Immature natural killer cell (primary cell): ENCODE measurements at regions not wholly inside any gene's neighbourhood (a gene's known extent, or its start where the extent isn't known, plus 50 kb on each side); places are given as distances from the start of the nearest gene placed in this dataset.
A peak's percentile ranks its signal among the peaks of the same experiment; 100 is the strongest.
"Not testable (repeated sequence)": the region's sequence is repeated elsewhere in the genome, so short reads cannot be mapped to it uniquely, and the experiment has no call there.

Experiments
- DNase-seq, 3 donors: peaks; one replicate each; pipeline ENCODE4 v3.0.0; 2022; ENCODE audit warnings: mixed read lengths in 1 of 3
- H3K27ac Mint-ChIP-seq, 6 donors: one replicate each; pipeline ENCODE4 v1.8.0; 2020; ENCODE audit warnings: mixed read lengths in 6 of 6, mild to moderate bottlenecking in 5 of 6, inconsistent platforms in 4 of 6, moderate library complexity in 3 of 6
- H3K27me3 Mint-ChIP-seq, 3 donors: one replicate each; pipeline ENCODE4 v1.8.0; 2020 to 2021; ENCODE audit warnings: low read depth in 3 of 3, mild to moderate bottlenecking in 3 of 3, mixed read lengths in 3 of 3, moderate library complexity in 3 of 3, inconsistent platforms in 1 of 3
- H3K36me3 Mint-ChIP-seq, 3 donors: one replicate each; pipeline ENCODE4 v1.8.0; 2020; ENCODE audit warnings: mixed read lengths in 3 of 3, inconsistent platforms in 2 of 3, mild to moderate bottlenecking in 2 of 3
- H3K4me1 Mint-ChIP-seq, 2 donors: one replicate each; pipeline ENCODE4 v1.8.0; 2020; ENCODE audit warnings: inconsistent platforms in 2 of 2, mild to moderate bottlenecking in 2 of 2, mixed read lengths in 2 of 2, moderate library complexity in 1 of 2
- H3K4me3 Mint-ChIP-seq, 5 donors: one replicate each; pipeline ENCODE4 v1.8.0; 2020; ENCODE audit warnings: mild to moderate bottlenecking in 5 of 5, mixed read lengths in 5 of 5, inconsistent platforms in 3 of 5, moderate library complexity in 3 of 5
- H3K9me3 Mint-ChIP-seq, 6 donors: one replicate each; pipeline ENCODE4 v1.8.0; 2020; ENCODE audit warnings: mild to moderate bottlenecking in 6 of 6, mixed read lengths in 6 of 6, inconsistent platforms in 4 of 6, moderate library complexity in 3 of 6

DNA sequence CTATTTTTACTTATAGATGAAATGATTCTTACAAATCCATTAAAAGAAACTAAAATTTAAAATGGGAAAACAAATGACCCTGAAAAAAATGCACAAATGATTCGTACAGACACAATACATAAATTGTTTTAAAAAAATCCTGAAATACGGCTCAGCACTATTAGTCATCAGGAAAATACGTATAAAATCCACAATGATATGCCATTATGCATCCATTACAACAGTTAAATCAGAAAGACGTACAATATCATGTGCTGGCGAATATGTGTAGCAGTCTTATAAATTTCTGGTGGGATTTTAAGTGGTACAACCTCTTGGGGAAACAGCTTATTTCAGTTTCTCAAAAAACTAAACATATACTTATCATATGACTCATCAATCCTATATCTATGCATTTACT lies 600.1 kb upstream of the STEAP1 start:
- no peak overlapping the region for H3K27ac Mint-ChIP-seq
- no peak for DNase-seq
- H3K36me3 Mint-ChIP-seq, result peaks cover 0 to under 1% (median 0%) of the 10 kb centered on the region in 3 donors
- H3K9me3 Mint-ChIP-seq, result peaks cover 0 to 27% (median 5%) of the 10 kb centered on the region in 6 donors
- peaks cover 0 to 2% (median 0%) of the 10 kb centered on the region in 3 donors for H3K27me3 Mint-ChIP-seq
- H3K4me3 Mint-ChIP-seq, result no peak overlapping the region
- H3K4me1 Mint-ChIP-seq, result no peaks in the 10 kb centered on the region

DNA sequence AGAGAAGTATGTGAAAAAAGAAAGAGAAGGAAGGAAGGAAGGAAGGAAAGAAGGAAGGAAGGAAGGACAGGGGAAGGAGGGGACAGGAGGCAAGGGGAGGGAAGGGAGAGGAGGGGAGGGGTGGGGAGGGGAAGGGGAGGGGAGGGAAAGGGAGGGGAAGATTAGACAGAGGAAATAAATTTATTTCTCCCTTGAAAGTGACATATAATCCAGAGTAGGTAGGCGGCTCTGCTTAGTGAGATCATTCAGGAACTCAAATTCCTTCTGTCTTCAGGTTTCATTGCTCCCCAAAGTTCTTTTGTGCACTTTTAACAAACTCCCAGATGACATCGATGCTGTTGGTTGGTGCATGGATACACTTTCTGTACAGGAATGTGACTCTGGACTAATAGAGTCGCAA lies 594.7 kb upstream of the STEAP1 start:
- peaks cover 0 to 5% (median 0%) of the 10 kb centered on the region in 3 donors for H3K27me3 Mint-ChIP-seq
- H3K27ac Mint-ChIP-seq, result no peak overlapping the region
- no peaks in the 10 kb centered on the region for H3K4me1 Mint-ChIP-seq
- H3K4me3 Mint-ChIP-seq, result no peak overlapping the region
- peaks cover 0 to 33% (median 7%) of the 10 kb centered on the region in 6 donors for H3K9me3 Mint-ChIP-seq
- DNase-seq, result no peak
- H3K36me3 Mint-ChIP-seq, result peaks cover 0 to 3% (median 0%) of the 10 kb centered on the region in 3 donors

DNA sequence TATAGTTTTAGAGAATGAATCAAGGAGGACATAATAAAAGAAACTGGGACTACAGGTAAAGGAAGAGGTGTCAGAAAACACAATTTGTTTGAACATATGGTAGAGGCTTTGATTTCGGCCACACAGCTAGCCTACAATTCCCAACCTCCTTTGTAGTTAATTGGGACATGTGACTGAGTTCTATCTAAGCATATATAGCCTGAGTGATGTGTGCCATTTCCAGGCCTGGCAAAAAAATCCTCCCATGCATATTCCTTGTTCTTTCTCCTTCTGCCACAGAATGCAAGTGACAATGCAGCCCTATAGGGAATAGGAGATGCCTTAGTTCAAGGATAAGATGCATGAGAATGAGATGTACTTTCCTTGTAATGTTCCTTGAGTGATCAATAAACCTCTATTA lies 590.7 kb upstream of the STEAP1 start:
- DNase-seq, result no peak
- Mint-ChIP-seq H3K4me1 (no peaks in the 10 kb centered on the region), H3K27me3 (peaks cover 0 to 3% (median 0%) of the 10 kb centered on the region in 3 donors), H3K4me3 (no peak overlapping the region), H3K27ac (no peak overlapping the region), H3K36me3 (peaks cover 0 to 3% (median 0%) of the 10 kb centered on the region in 3 donors), H3K9me3 (peaks cover 10 to 49% (median 23%) of the 10 kb centered on the region in 6 donors)

DNA sequence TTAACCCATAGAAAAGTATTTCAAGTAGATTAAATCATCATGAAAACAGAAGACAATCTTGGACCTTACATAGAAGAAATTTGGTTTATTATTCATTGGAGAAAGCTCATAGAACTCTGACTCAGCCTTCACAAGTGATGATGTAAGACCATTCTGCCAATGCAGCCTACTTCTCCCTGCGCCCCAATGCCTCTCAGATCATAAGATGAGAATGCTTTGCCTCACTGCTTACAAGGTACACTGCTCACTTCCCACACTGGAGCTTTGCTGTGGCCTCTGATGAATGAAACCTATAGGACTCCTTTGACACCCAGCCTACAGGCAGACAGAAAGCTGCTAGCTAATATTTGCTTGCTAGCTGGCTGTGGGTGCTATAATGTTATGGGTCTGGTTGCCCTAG lies 569.4 kb upstream of the STEAP1 start:
- no peak for DNase-seq
- Mint-ChIP-seq H3K9me3 (peaks cover 6 to 50% (median 17%) of the 10 kb centered on the region in 6 donors), H3K27ac (peak overlapping the region in 1 of 6 donors; percentile 6), H3K4me1 (no peaks in the 10 kb centered on the region), H3K36me3 (peaks cover 0 to 15% (median 11%) of the 10 kb centered on the region in 3 donors), H3K27me3 (peaks cover 0 to 7% (median 1%) of the 10 kb centered on the region in 3 donors), H3K4me3 (no peak overlapping the region)

DNA sequence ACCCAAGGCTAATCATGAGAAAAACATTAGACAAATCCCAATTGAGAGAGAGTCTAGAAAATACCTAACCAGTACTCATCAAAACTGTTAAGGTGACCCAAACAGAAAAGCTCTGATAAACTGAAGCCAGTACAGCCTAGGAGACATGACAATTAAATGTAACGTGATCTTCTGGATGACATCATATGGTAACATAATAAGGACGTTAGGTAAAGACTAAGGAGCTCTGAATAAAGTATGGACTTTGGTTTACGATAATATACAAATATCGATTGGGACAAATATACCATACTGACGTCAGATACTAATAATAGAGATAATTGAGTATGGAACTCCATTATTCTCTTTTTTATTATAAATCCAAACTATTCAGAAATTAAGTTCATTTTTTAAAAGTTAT lies 561.1 kb upstream of the STEAP1 start:
- Mint-ChIP-seq H3K27me3 (no peaks in the 10 kb centered on the region), H3K9me3 (peaks cover 0 to 35% (median 4%) of the 10 kb centered on the region in 6 donors), H3K4me3 (no peak overlapping the region), H3K36me3 (no peaks in the 10 kb centered on the region), H3K4me1 (no peaks in the 10 kb centered on the region), H3K27ac (no peak overlapping the region)
- no peak for DNase-seq

DNA sequence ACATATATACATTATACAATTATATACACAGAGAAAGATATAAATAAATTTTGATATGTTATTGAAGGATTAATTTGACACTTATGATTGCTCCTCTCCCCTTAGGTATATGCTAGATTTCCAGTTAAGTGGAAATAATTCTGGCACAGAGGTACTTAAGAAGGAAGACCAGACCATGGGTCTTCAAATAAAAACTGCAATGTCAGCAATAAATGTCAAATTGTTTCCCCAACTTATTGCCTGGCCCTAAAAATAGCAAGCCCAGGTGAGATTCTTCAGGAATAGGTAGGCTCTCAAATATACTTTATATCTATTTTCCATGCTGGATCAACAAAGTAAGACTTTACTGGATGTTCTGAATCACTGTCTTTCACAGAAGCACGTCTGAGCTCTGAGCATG lies 551.3 kb upstream of the STEAP1 start:
- peaks cover 0 to 2% (median 0%) of the 10 kb centered on the region in 3 donors for H3K27me3 Mint-ChIP-seq
- DNase-seq, result no peak
- peaks cover 0 to 7% (median 3%) of the 10 kb centered on the region in 3 donors for H3K36me3 Mint-ChIP-seq
- H3K4me1 Mint-ChIP-seq, result peaks cover 34 to 37% of the 10 kb centered on the region in 2 donors
- H3K27ac Mint-ChIP-seq, result no peak overlapping the region
- no peak overlapping the region for H3K4me3 Mint-ChIP-seq
- H3K9me3 Mint-ChIP-seq, result peaks cover 14 to 51% (median 19%) of the 10 kb centered on the region in 6 donors

DNA sequence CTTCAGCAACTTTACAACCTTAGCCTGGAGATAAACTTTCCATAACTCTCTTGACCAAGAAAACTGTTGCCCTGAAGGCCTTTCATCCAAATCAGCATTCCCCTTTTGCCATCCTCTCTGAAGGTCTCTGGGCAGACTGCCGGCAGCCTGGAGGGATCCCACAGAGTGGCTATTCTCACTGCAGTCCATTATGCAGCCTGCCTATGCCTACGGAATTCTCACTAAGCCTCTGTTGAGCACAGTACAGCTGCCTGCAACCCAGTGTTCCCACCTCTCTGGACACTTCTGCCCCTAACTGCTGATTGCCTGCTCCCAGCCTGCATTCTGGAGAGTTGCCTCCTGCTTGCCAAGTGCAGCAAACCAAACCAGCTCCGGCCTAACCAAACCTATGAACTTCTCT lies 548.9 kb upstream of the STEAP1 start:
- Mint-ChIP-seq H3K36me3 (peaks cover 0 to 7% (median 3%) of the 10 kb centered on the region in 3 donors), H3K9me3 (peaks cover 9 to 39% (median 14%) of the 10 kb centered on the region in 6 donors), H3K27ac (peak overlapping the region in 1 of 6 donors; percentile 24), H3K27me3 (peaks cover 0 to 2% (median 0%) of the 10 kb centered on the region in 3 donors), H3K4me1 (peaks cover 49 to 61% of the 10 kb centered on the region in 2 donors), H3K4me3 (peak overlapping the region in 1 of 5 donors; percentile 22)
- DNase-seq, result no peak

DNA sequence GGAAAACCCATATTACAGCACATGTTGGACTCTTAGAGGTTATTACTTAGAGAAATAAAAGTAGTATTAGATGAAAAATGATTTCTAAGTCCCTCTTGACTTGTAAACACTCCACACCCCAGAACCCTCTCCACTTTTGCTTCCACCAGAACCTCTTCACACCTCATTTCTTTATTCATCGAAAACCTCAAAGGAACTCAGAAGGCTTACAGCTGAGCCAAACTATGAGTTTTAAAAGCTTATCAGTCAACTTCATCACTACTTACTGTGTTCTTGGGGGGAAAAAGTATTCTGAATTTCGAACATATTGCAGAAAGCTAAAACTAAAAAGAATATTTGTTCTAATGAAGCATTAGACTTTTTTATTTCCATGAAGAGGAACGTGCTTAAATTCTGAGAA lies 547.8 kb upstream of the STEAP1 start:
- H3K36me3 Mint-ChIP-seq, result peaks cover 0 to 7% (median 0%) of the 10 kb centered on the region in 3 donors
- H3K27ac Mint-ChIP-seq, result peak overlapping the region; percentile 1 to 73 (median 42)
- H3K9me3 Mint-ChIP-seq, result peaks cover 3 to 32% (median 7%) of the 10 kb centered on the region in 6 donors
- peaks cover 0 to 2% (median 0%) of the 10 kb centered on the region in 3 donors for H3K27me3 Mint-ChIP-seq
- H3K4me1 Mint-ChIP-seq, result peaks cover 49 to 61% of the 10 kb centered on the region in 2 donors
- peak overlapping the region; percentile 29 to 55 (median 41) for H3K4me3 Mint-ChIP-seq
- no peak for DNase-seq

DNA sequence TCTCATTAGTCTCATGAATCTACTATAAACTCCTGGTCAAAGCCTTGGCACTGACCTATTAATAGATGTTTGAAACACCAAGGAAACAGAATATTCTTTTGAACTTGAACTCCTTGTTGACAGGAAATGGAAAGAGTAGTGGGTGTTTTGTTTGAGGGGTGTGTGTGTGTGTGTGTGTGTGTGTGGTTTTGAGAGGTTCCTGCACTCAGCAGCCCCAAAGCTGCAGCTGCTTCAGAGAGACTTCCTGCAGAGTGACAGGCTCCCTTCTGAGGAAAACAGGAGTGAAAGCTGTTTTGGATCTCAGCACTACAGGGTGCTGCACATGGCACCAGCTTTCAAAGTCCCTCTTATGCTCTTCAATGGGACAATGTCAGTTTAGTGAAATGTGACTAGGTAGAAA lies 546.5 kb upstream of the STEAP1 start:
- Mint-ChIP-seq H3K9me3 (peaks cover 0 to 24% (median 0%) of the 10 kb centered on the region in 6 donors), H3K36me3 (no peaks in the 10 kb centered on the region), H3K27me3 (peaks cover 0 to 2% (median 0%) of the 10 kb centered on the region in 3 donors), H3K27ac (peak overlapping the region; percentile 26 to 73 (median 54)), H3K4me1 (peaks cover 49 to 66% of the 10 kb centered on the region in 2 donors), H3K4me3 (peak overlapping the region; percentile 33 to 55 (median 52))
- peak; percentile 23 to 44 (median 27) for DNase-seq

DNA sequence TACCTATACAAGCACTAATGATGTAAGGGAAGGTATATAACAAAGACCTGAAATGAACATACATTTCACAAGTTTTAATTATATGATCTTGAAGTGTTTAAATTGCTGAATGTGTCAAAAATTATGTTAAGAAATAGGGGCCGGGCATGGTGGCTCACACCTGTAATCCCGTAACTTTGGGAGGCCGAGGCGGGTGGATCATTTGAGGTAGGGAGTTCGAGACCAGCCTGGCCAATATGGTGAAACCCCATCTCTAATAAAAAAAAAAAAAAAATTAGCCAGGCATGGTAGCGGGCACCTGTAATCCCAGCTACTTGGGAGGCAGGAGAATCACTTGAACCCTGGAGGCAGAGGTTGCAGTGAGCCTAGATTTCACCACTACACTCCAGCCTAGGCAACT lies 537.4 kb upstream of the STEAP1 start:
- H3K27me3 Mint-ChIP-seq, H3K9me3 Mint-ChIP-seq, H3K27ac Mint-ChIP-seq, DNase-seq, H3K4me3 Mint-ChIP-seq, H3K36me3 Mint-ChIP-seq: not testable (repeated sequence)
- peaks cover 8 to 28% of the 10 kb centered on the region in 2 donors for H3K4me1 Mint-ChIP-seq

DNA sequence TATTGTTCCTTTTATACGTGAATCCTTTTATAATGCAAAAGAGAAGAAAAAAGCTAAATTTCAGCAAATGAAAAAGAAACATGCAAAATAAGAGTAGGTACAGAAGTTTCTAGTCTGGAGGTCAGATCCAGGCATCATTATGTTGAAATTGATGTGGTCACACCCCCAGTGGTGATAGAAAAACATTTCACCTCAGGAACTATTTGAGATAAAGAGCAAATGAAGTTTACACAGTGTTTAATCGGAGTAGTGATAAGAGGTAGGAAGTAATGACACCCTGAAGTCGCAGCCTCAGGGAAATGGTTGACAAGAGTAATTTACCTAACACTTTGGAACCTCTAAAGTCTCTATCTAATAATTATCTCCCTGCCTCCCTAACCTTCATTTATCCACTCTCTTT lies 536.0 kb upstream of the STEAP1 start:
- H3K4me1 Mint-ChIP-seq, result peaks cover 21 to 38% of the 10 kb centered on the region in 2 donors
- peaks cover 0 to 1% (median 1%) of the 10 kb centered on the region in 3 donors for H3K27me3 Mint-ChIP-seq
- H3K27ac Mint-ChIP-seq, result peak overlapping the region in 1 of 6 donors; percentile 6
- peaks cover 0 to 3% (median 0%) of the 10 kb centered on the region in 3 donors for H3K36me3 Mint-ChIP-seq
- H3K9me3 Mint-ChIP-seq, result peaks cover 0 to 10% (median 0%) of the 10 kb centered on the region in 6 donors
- DNase-seq, result no peak
- H3K4me3 Mint-ChIP-seq, result no peak overlapping the region

DNA sequence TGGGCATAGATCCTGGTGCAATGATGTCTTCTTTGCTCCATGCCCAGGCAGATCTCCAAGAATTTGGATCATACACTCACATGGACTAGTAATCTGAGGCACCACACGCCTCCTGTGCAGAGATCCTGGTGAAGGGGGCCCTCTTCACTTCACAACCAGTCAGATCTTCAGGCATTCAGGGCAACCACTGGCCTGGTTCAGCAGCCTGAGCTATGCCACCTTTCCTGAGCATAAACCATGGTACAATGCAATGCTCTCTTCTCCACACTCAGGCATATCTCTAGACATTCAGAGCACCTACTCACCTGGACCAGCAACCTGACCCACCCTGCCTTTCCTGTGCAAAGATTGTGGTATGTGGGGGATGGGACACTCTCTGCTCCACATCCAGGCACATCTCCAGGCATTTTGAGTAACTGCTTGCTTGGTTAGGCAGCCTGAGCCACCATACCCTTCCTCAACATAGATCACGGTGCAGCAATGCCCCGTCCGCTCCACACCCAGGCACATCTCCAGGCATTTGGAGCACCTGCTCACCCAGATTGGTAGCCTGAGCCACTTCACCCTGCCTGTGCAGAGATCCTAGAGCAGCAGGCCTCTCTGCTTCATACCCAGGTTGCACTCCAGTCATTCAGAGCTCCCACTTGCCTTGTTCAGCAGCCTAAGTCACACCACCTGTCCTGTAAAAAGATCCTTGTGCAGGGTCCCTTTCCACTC lies 532.2 kb upstream of the STEAP1 start:
- no peak for DNase-seq
- no peak overlapping the region for H3K4me3 Mint-ChIP-seq
- peaks cover 21 to 38% of the 10 kb centered on the region in 2 donors for H3K4me1 Mint-ChIP-seq
- peaks cover 0 to 27% (median 0%) of the 10 kb centered on the region in 6 donors for H3K9me3 Mint-ChIP-seq
- H3K27ac Mint-ChIP-seq, result no peak overlapping the region
- peaks cover 0 to 3% (median 0%) of the 10 kb centered on the region in 3 donors for H3K36me3 Mint-ChIP-seq
- peaks cover 0 to 5% (median 5%) of the 10 kb centered on the region in 3 donors for H3K27me3 Mint-ChIP-seq

DNA sequence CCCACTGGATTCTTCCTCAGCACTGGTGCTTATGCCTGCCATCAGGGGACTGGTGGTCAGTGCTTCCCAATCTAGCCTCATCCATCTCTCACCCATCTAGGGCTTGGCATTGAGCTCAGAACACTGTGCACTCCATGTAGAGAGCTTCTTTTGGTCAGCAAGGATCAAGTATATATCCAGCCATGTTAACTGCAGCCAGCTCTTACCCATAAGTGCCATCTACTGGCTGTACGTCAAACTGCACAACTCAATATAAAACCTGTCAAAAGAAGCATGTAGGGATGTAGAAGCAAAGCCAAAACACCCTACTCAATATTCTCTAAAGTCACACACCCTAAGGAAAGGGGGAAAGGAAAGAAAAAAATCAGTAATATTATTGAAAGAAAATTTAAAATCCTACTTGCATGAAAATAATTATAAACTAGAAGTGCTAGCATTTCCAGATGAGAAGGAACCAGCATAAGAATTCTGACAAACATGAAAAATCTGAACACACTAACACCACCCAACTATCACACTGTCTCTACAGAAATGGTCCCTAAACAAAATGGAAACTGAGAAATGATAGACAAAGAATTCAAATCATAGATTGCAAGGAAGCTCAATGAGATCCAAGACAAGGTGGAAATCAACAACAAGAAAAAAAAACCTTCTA lies 531.1 kb upstream of the STEAP1 start:
- H3K9me3 Mint-ChIP-seq, result peaks cover 0 to 27% (median 0%) of the 10 kb centered on the region in 6 donors
- peak overlapping the region in 1 of 5 donors; percentile 3 for H3K4me3 Mint-ChIP-seq
- H3K27me3 Mint-ChIP-seq, result peaks cover 0 to 5% (median 5%) of the 10 kb centered on the region in 3 donors
- no peak overlapping the region for H3K27ac Mint-ChIP-seq
- H3K36me3 Mint-ChIP-seq, result peaks cover 0 to 3% (median 0%) of the 10 kb centered on the region in 3 donors
- H3K4me1 Mint-ChIP-seq, result peaks cover 21 to 35% of the 10 kb centered on the region in 2 donors
- peak in 2 of 3 donors; percentile 20 to 41 for DNase-seq

DNA sequence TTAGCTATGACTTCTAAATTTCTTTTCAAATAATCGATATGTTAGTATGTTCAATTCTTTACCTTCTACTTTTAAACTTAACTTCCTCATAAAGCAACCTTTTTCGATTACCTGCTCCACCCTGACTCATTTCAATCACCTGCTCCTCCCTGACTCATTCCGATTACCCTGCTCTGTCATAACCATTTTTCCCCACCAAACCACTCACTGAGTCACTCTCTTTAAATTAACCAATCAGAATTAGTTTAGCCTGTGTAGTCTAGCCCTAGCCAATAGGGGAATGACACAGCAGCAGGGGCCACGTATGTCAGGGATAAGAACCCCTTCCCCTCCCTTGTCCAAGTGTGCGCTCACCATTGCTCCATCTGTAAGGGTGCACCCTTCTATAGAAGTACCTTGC lies 530.1 kb upstream of the STEAP1 start:
- H3K27me3 Mint-ChIP-seq, H3K36me3 Mint-ChIP-seq, DNase-seq, H3K27ac Mint-ChIP-seq, H3K4me3 Mint-ChIP-seq: not testable (repeated sequence)
- H3K9me3 Mint-ChIP-seq, result peaks cover 0 to 27% (median under 1%) of the 10 kb centered on the region in 6 donors
- H3K4me1 Mint-ChIP-seq, result peaks cover 19 to 25% of the 10 kb centered on the region in 2 donors
